ENCODE measurements at regions not wholly inside any gene's neighbourhood (a gene's known extent, or its start where the extent isn't known, plus 50 kb on each side); places are given as distances from the start of the nearest gene placed in this dataset.
"Not testable (repeated sequence)": the region's sequence is repeated elsewhere in the genome, so short reads cannot be mapped to it uniquely, and the experiment has no call there.

GRCh38 chr2:131831450-131832208 lies 303.9 kb downstream of the CCDC74A start:
- Histone ChIP-seq H3K9me3 (peaks cover 0 to 30% (median 6%) of the 10 kb centered on the region in 8 donors), H3K27me3 (replicated peaks in 1 of 7) (peaks cover 0 to 37% (median 0%) of the 10 kb centered on the region in 7 donors)
- H3K4me3 ChIP-seq; intact Hi-C loops (cut with DNase I; ENCODE audit: low total_unique reads); H3K36me3 ChIP-seq; H3K27ac ChIP-seq; DNase-seq; H3K4me1 ChIP-seq: not testable (repeated sequence)
- TF ChIP-seq CTCF (IDR thresholded peaks at IDR 0.05 in 8 of 11, conservative IDR thresholded peaks at IDR 0.05 in 3 of 11), result peak in 2 of 11 experiments; percentile 7 to 9
- 43 to 64% (median 55%) methylated on average over 9 to 25 of the region's 25 CpGs for WGBS, 5 donors

- H3K27ac ChIP-seq; H3K4me3 ChIP-seq; DNase-seq; intact Hi-C loops (cut with DNase I; ENCODE audit: low total_unique reads); H3K36me3 ChIP-seq; H3K4me1 ChIP-seq: not testable (repeated sequence)
- WGBS, 5 donors, result 78 to 95% (median 92%) methylated on average over 5 to 10 of the region's 10 CpGs
- Histone ChIP-seq H3K9me3 (peaks cover 0 to 30% (median 6%) of the 10 kb centered on the region in 8 donors), H3K27me3 (replicated peaks in 1 of 7) (peaks cover 0 to 41% (median 0%) of the 10 kb centered on the region in 7 donors)
Observed at GRCh38 chr2:131832209-131832780, 304.6 kb downstream of the CCDC74A start.

- intact Hi-C loops (cut with DNase I; ENCODE audit: low total_unique reads); H3K4me1 ChIP-seq; DNase-seq; H3K27ac ChIP-seq; H3K36me3 ChIP-seq; H3K4me3 ChIP-seq: not testable (repeated sequence)
- peaks cover 0 to 41% (median 0%) of the 10 kb centered on the region in 7 donors for H3K27me3 ChIP-seq (replicated peaks in 1 of 7)
- 40 to 76% (median 65%) methylated on average over 1 to 4 of the region's 4 CpGs for WGBS, 5 donors
- H3K9me3 ChIP-seq, result peaks cover 0 to 24% (median 6%) of the 10 kb centered on the region in 8 donors
Observed at GRCh38 chr2:131832917-131833316, 305.2 kb downstream of the CCDC74A start.

- H3K9me3 ChIP-seq, result peaks cover 0 to 17% (median 3%) of the 10 kb centered on the region in 8 donors
- H3K4me3 ChIP-seq; DNase-seq; H3K4me1 ChIP-seq; H3K36me3 ChIP-seq; H3K27ac ChIP-seq; intact Hi-C loops (cut with DNase I; ENCODE audit: low total_unique reads): not testable (repeated sequence)
- WGBS, 5 donors, result 71 to 90% (median 85%) methylated on average over 12 to 24 of the region's 24 CpGs
- H3K27me3 ChIP-seq (replicated peaks in 1 of 7), result peaks cover 0 to 41% (median 0%) of the 10 kb centered on the region in 7 donors
Observed at GRCh38 chr2:131833367-131834202, 305.9 kb downstream of the CCDC74A start.

GRCh38 chr2:131834203-131835020 lies 306.7 kb downstream of the CCDC74A start:
- H3K4me1 ChIP-seq; intact Hi-C loops (cut with DNase I; ENCODE audit: low total_unique reads); H3K9me3 ChIP-seq; H3K36me3 ChIP-seq; H3K4me3 ChIP-seq; DNase-seq; H3K27ac ChIP-seq: not testable (repeated sequence)
- peaks cover 0 to 37% (median 0%) of the 10 kb centered on the region in 7 donors for H3K27me3 ChIP-seq (replicated peaks in 1 of 7)
- WGBS, 5 donors, result 81 to 89% (median 86%) methylated on average over 19 to 31 of the region's 31 CpGs

- H3K36me3 ChIP-seq; DNase-seq; H3K9me3 ChIP-seq; H3K4me1 ChIP-seq; intact Hi-C loops (cut with DNase I; ENCODE audit: low total_unique reads); H3K4me3 ChIP-seq; H3K27ac ChIP-seq: not testable (repeated sequence)
- 78 to 85% (median 83%) methylated on average over 5 to 9 of the region's 9 CpGs for WGBS, 5 donors
- H3K27me3 ChIP-seq (replicated peaks in 1 of 7), result peaks cover 0 to 31% (median 0%) of the 10 kb centered on the region in 7 donors
Observed at GRCh38 chr2:131835022-131835421, 307.3 kb downstream of the CCDC74A start.
